Epithelial cell of esophagus (primary cell): ENCODE measurements at regions not wholly inside any gene's neighbourhood (a gene's known extent, or its start where the extent isn't known, plus 50 kb on each side); places are given as distances from the start of the nearest gene placed in this dataset.
"Not testable (repeated sequence)": the region's sequence is repeated elsewhere in the genome, so short reads cannot be mapped to it uniquely, and the experiment has no call there.

Experiments
- DNase-seq: peaks from one replicate; pipeline ENCODE4 v3.0.0; 2010; ENCODE audit warnings: low read depth
- H3K4me3 ChIP-seq: 2 replicates; pipeline ENCODE4 v1.5.1; 2011; ENCODE audit warnings: mild to moderate bottlenecking, low read length, control low read depth
- CTCF ChIP-seq: IDR thresholded peaks from 2 replicates; pipeline ENCODE4 v1.5.1; 2011; ENCODE audit warnings: low read depth, mild to moderate bottlenecking, low read length, control low read depth, inconsistent platforms; ENCODE audit not compliant: insufficient read depth; ENCODE audit errors: missing control alignments

GRCh38 chr6:144493035-144493910, 208.1 kb downstream of the UTRN start:
- DNase-seq = peak; percentile 72
- TF ChIP-seq CTCF = no peak
- no peak overlapping the region for H3K4me3 ChIP-seq

- H3K4me3 ChIP-seq, DNase-seq: not testable (repeated sequence)
Observed at GRCh38 chr6:144495076-144495475, 209.9 kb downstream of the UTRN start.

GRCh38 chr6:144497650-144498049, 212.5 kb downstream of the UTRN start:
- DNase-seq = no peak
- no peak overlapping the region for H3K4me3 ChIP-seq
- no peak for TF ChIP-seq CTCF

- TF ChIP-seq CTCF = no peak
- H3K4me3 ChIP-seq = no peak overlapping the region
- DNase-seq = no peak
Observed at GRCh38 chr6:144500892-144501291, 215.8 kb downstream of the UTRN start.

- H3K4me3 ChIP-seq, DNase-seq: not testable (repeated sequence)
Observed at GRCh38 chr6:144505214-144505613, 220.1 kb downstream of the UTRN start.

GRCh38 chr6:144506051-144506450, 220.9 kb downstream of the UTRN start:
- not testable (repeated sequence) for DNase-seq, H3K4me3 ChIP-seq

- DNase-seq, H3K4me3 ChIP-seq: not testable (repeated sequence)
Observed at GRCh38 chr6:144507772-144508312, 222.7 kb downstream of the UTRN start.

- H3K4me3 ChIP-seq = no peak overlapping the region
- TF ChIP-seq CTCF = no peak
- no peak for DNase-seq
Observed at GRCh38 chr6:144510859-144511258, 225.7 kb downstream of the UTRN start.

GRCh38 chr6:144515761-144516160, 230.6 kb downstream of the UTRN start:
- no peak overlapping the region for H3K4me3 ChIP-seq
- no peak for DNase-seq
- TF ChIP-seq CTCF = no peak
